MM.1S (cell line): ENCODE measurements at regions not wholly inside any gene's neighbourhood (a gene's known extent, or its start where the extent isn't known, plus 50 kb on each side); places are given as distances from the start of the nearest gene placed in this dataset.

Source experiments
- DNase-seq: peaks from one replicate; pipeline ENCODE4 v3.0.0-alpha.2; 2015
- H2AFZ ChIP-seq: fragments of 300-600 bp; sonication (generic); 2 replicates; pipeline ENCODE4 v1.6.0; 2016; ENCODE audit warnings: antibody characterized with exemption, low read length
- H3F3A ChIP-seq: fragments of 300-600 bp; sonication (generic); 2 replicates; pipeline ENCODE4 v1.6.1; 2016; ENCODE audit warnings: mild to moderate bottlenecking, antibody characterized with exemption, low read length, moderate library complexity, mixed read lengths; ENCODE audit not compliant: insufficient read depth
- H3K27ac ChIP-seq: fragments of 300-600 bp; sonication (generic); 2 replicates; pipeline ENCODE4 v1.5.1; 2016; ENCODE audit warnings: mild to moderate bottlenecking, low read length
- H3K27me3 ChIP-seq: fragments of 300-600 bp; sonication (generic); replicated peaks from 2 replicates; pipeline ENCODE4 v1.6.0; 2016; ENCODE audit warnings: low read length; ENCODE audit not compliant: insufficient read depth
- H3K36me3 ChIP-seq: fragments of 300-600 bp; sonication (generic); replicated peaks from 2 replicates; pipeline ENCODE4 v1.6.1; 2016; ENCODE audit warnings: mild to moderate bottlenecking, low read length, mixed read lengths; ENCODE audit not compliant: insufficient read depth
- H3K4me1 ChIP-seq: fragments of 300-600 bp; sonication (generic); 2 replicates; pipeline ENCODE4 v1.6.1; 2016; ENCODE audit warnings: low read length, mixed read lengths
- H3K4me2 ChIP-seq: fragments of 300-600 bp; sonication (generic); 2 replicates; pipeline ENCODE4 v1.6.0; 2016; ENCODE audit warnings: low read depth, low read length
- H3K4me3 ChIP-seq: fragments of 300-600 bp; sonication (generic); 2 replicates; pipeline ENCODE4 v1.5.1; 2016; ENCODE audit warnings: low read length, mixed read lengths
- H3K79me2 ChIP-seq: fragments of 300-600 bp; sonication (generic); 2 replicates; pipeline ENCODE4 v1.6.1; 2016; ENCODE audit warnings: mixed run types, low read length, mixed read lengths
- H3K9ac ChIP-seq: fragments of 300-600 bp; sonication (generic); 2 replicates; pipeline ENCODE4 v1.6.1; 2016; ENCODE audit warnings: low read length, mixed read lengths
- H3K9me2 ChIP-seq: fragments of 300-600 bp; sonication (generic); replicated peaks from 2 replicates; pipeline ENCODE4 v1.6.1; 2016; ENCODE audit warnings: mild to moderate bottlenecking, low read length, mixed read lengths; ENCODE audit not compliant: insufficient read depth
- H3K9me3 ChIP-seq: fragments of 300-600 bp; sonication (generic); replicated peaks from 2 replicates; pipeline ENCODE4 v1.6.1; 2016; ENCODE audit warnings: mild to moderate bottlenecking, low read length, mixed read lengths; ENCODE audit not compliant: insufficient read depth
- H4K20me1 ChIP-seq: fragments of 300-600 bp; sonication (generic); 2 replicates; pipeline ENCODE4 v1.6.1; 2016; ENCODE audit warnings: mild to moderate bottlenecking, low read length, moderate library complexity, mixed read lengths; ENCODE audit not compliant: insufficient read depth
- EZH2 ChIP-seq: fragments of 300-600 bp; sonication (generic); optimal IDR thresholded peaks from 2 replicates; pipeline ENCODE3; 2017; ENCODE audit warnings: low read depth, mild to moderate bottlenecking, antibody characterized with exemption, low read length, mixed read lengths
- EZH2phosphoT487 ChIP-seq: fragments of 300-600 bp; sonication (generic); IDR thresholded peaks from 2 replicates; pipeline ENCODE4 v1.6.1; 2018; ENCODE audit warnings: antibody characterized with exemption, low read length
- TF ChIP-seq, protein P1 (sequence below): fragments of 300-600 bp; sonication (generic); IDR thresholded peaks from 2 replicates; pipeline ENCODE4 v1.5.1; 2016; ENCODE audit warnings: antibody characterized with exemption, low read length, mixed read lengths

GRCh38 chr5:68709239-68709638 lies 384.6 kb upstream of the SLC30A5 start:
- Histone ChIP-seq H3F3A (no peaks in the 10 kb centered on the region), H3K79me2 (no peaks in the 10 kb centered on the region), H3K36me3 (no peaks in the 10 kb centered on the region), H3K9me3 (no peaks in the 10 kb centered on the region), H4K20me1 (no peaks in the 10 kb centered on the region), H3K4me3 (no peak overlapping the region), H3K4me2 (no peak overlapping the region), H2AFZ (no peak overlapping the region), H3K4me1 (peaks cover 25% of the 10 kb centered on the region), H3K27ac (no peak overlapping the region), H3K9me2 (no peaks in the 10 kb centered on the region), H3K27me3 (no peaks in the 10 kb centered on the region), H3K9ac (no peak overlapping the region)
- TF ChIP-seq, protein P1, sequence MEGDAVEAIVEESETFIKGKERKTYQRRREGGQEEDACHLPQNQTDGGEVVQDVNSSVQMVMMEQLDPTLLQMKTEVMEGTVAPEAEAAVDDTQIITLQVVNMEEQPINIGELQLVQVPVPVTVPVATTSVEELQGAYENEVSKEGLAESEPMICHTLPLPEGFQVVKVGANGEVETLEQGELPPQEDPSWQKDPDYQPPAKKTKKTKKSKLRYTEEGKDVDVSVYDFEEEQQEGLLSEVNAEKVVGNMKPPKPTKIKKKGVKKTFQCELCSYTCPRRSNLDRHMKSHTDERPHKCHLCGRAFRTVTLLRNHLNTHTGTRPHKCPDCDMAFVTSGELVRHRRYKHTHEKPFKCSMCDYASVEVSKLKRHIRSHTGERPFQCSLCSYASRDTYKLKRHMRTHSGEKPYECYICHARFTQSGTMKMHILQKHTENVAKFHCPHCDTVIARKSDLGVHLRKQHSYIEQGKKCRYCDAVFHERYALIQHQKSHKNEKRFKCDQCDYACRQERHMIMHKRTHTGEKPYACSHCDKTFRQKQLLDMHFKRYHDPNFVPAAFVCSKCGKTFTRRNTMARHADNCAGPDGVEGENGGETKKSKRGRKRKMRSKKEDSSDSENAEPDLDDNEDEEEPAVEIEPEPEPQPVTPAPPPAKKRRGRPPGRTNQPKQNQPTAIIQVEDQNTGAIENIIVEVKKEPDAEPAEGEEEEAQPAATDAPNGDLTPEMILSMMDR = no peak
- TF ChIP-seq EZH2 = no peak
- TF ChIP-seq EZH2phosphoT487 = no peak
- DNase-seq = no peak

DNA sequence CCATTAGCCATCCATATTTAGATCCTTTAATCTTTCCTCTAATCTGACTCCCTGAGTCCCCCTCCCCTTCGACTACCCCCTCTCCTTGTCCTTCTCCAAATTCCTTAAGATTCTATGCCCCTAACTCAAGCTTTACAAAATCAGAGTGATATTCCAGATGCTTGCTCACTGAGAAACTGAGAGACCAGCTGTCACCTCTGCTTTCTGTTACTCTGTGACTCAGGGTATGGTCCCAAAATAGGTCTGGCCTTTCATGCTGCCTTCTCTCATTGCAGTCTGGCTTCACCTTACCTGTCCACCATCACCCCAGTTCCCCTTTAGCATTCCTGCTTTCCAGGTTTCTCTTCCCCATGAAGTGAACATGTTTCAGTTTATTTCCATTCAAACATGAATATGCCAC lies 383.3 kb upstream of the SLC30A5 start:
- Histone ChIP-seq H3K27ac (peak overlapping the region; percentile 42; the same call in 1 of the 2 replicates), H3K4me3 (no peak overlapping the region), H3K4me1 (peaks cover 25% of the 10 kb centered on the region), H3K9ac (no peak overlapping the region), H3K79me2 (no peaks in the 10 kb centered on the region), H3F3A (no peaks in the 10 kb centered on the region), H3K9me2 (no peaks in the 10 kb centered on the region), H3K9me3 (no peaks in the 10 kb centered on the region), H3K36me3 (no peaks in the 10 kb centered on the region), H4K20me1 (no peaks in the 10 kb centered on the region), H3K4me2 (no peak overlapping the region), H2AFZ (no peak overlapping the region), H3K27me3 (no peaks in the 10 kb centered on the region)
- TF ChIP-seq, protein P1 = no peak
- no peak for TF ChIP-seq EZH2phosphoT487
- no peak for DNase-seq

- Histone ChIP-seq H3K36me3 (no peaks in the 10 kb centered on the region), H3F3A (no peaks in the 10 kb centered on the region), H4K20me1 (no peaks in the 10 kb centered on the region), H2AFZ (no peak overlapping the region; the same call in 1 of the 2 replicates), H3K9ac (no peak overlapping the region), H3K27me3 (no peaks in the 10 kb centered on the region), H3K9me3 (no peaks in the 10 kb centered on the region), H3K9me2 (no peaks in the 10 kb centered on the region), H3K27ac (peak overlapping the region; percentile 42; the same call in 1 of the 2 replicates), H3K79me2 (no peaks in the 10 kb centered on the region), H3K4me3 (no peak overlapping the region), H3K4me1 (peaks cover 25% of the 10 kb centered on the region), H3K4me2 (peak overlapping the region; percentile 40; the same call in 1 of the 2 replicates)
- no peak for TF ChIP-seq EZH2phosphoT487
- TF ChIP-seq, protein P1 = no peak
- TF ChIP-seq EZH2 = no peak
- DNase-seq = peak; percentile 14
These were observed 382.3 kb upstream of the SLC30A5 start for GRCh38 chr5:68711293-68712200.
